Aorta (tissue), 5 donors: ENCODE measurements at regions not wholly inside any gene's neighbourhood (a gene's known extent, or its start where the extent isn't known, plus 50 kb on each side); places are given as distances from the start of the nearest gene placed in this dataset.
"Not testable (repeated sequence)": the region's sequence is repeated elsewhere in the genome, so short reads cannot be mapped to it uniquely, and the experiment has no call there.

Source experiments
- ATAC-seq: fragments of 200-7000 bp; cut with Tn5 transposase; one replicate; pipeline ENCODE4 v1.9.1; 2022; ENCODE audit warnings: moderate library complexity; ENCODE audit not compliant: low FRiP score
- DNase-seq, 2 donors: peaks; one replicate each; pipeline ENCODE4 v3.0.0-alpha.2; 2020
- H3K27ac ChIP-seq, 2 donors: one replicate each; pipeline ENCODE4 v1.5.1; 2013; ENCODE audit warnings: low read length in 2 of 2, mild to moderate bottlenecking in 2 of 2, moderate library complexity in 2 of 2, control low read depth in 1 of 2, inconsistent platforms in 1 of 2, low read depth in 1 of 2
- H3K27me3 ChIP-seq, 2 donors: one replicate each; pipeline ENCODE4 v1.6.1; 2013; ENCODE audit warnings: control low read depth in 1 of 2, low read length in 1 of 2, mild to moderate bottlenecking in 1 of 2, moderate library complexity in 1 of 2; ENCODE audit not compliant: insufficient read depth in 2 of 2, control insufficient read depth in 1 of 2
- H3K36me3 ChIP-seq, 2 donors: one replicate each; pipeline ENCODE4 v1.6.1; 2013; ENCODE audit warnings: control low read depth in 1 of 2, low read length in 1 of 2, mild to moderate bottlenecking in 1 of 2; ENCODE audit not compliant: insufficient read depth in 2 of 2, control insufficient read depth in 1 of 2
- H3K4me1 ChIP-seq, 2 donors: one replicate each; pipeline ENCODE4 v1.6.1; 2013; ENCODE audit warnings: low read length in 2 of 2, control low read depth in 1 of 2, mild to moderate bottlenecking in 1 of 2, moderate library complexity in 1 of 2; ENCODE audit not compliant: insufficient read depth in 2 of 2, control insufficient read depth in 1 of 2
- H3K4me3 ChIP-seq, 2 donors: one replicate each; pipeline ENCODE4 v1.5.1; 2013; ENCODE audit warnings: low read length in 2 of 2, control low read depth in 1 of 2, mild to moderate bottlenecking in 1 of 2
- H3K9me3 ChIP-seq: one replicate; pipeline ENCODE4 v1.6.1; 2013; ENCODE audit warnings: mild to moderate bottlenecking, low read length; ENCODE audit not compliant: control insufficient read depth
- WGBS, 2 donors: extraction: QIAGEN DNeasy Blood & Tissue Kit; methylation state at CpG; one replicate each; pipeline ENCODE4 v1.1.7; 2013; 5-methylcytosine and 5-hydroxymethylcytosine counted together
- intact Hi-C, 2 donors: fragments of 100-400 bp; cut with DNase I; formaldehyde crosslinking; loops; one replicate each; pipeline versions ENCODE4 v1.14.2 to v1.15.0; 2022
- donor health status: healthy with polysubstance abuse.
- donor health status: Bipolar disorder and iron deficiency.
- donor health status: DM: no; HTN: no; CAD: no.
- donor health status: DM: no; HTN: no; CAD: no.
- donor health status: DM: yes; HTN: yes; CAD: no.

GRCh38 chr5:37938861-37939260, 99.0 kb upstream of the GDNF start:
- DNase-seq (no peak), ATAC-seq (no peak)
- Histone ChIP-seq H3K27ac (no peak overlapping the region), H3K36me3 (no peaks in the 10 kb centered on the region), H3K4me3 (no peak overlapping the region), H3K9me3 (peaks cover 2% of the 10 kb centered on the region), H3K4me1 (no peaks in the 10 kb centered on the region), H3K27me3 (no peaks in the 10 kb centered on the region)
- WGBS, 2 donors, result 95 to 98% methylated on average over 2 of the region's 2 CpGs
- intact Hi-C loops, result no loop called here

DNA sequence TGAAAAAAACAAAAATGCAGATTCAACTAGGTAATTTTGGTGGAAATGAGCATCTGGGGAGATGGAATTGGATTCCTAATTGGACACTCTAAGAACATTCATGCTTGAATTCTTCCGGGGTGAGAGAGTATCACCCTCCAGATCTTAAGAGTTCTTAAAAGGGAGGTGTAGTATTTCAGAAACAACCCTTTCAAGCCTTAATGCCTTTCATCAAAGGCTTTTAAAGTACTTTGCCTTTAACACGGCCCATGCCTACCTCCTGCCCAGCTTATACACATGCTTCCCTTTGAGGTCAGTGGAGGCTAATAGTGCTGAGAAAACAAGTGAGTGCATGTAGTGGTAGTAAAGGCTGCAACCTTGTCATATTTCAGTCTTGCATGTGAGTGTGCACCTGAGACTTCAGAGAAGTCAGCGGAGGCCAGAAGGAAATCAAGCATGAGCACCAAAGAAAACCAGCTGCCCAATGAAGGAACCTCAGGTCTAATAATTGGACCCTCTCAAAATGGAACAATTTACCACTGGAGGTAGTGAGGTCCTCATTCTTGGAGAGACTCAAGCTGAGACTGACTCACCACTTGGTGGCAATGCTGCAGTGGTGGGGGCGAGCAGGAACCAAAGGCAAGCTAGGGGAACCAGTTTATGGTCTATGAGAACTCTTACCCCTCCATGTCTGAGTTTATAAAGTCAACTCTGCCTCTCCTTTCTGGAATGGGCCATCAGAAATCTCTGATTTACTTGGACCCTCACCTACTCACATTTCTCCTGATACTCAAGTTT, 98.4 kb upstream of the GDNF start:
- Histone ChIP-seq H3K36me3 (no peaks in the 10 kb centered on the region), H3K4me1 (no peaks in the 10 kb centered on the region), H3K4me3 (no peak overlapping the region), H3K27me3 (no peaks in the 10 kb centered on the region), H3K27ac (no peak overlapping the region), H3K9me3 (peaks cover 2% of the 10 kb centered on the region)
- intact Hi-C loops, result no loop called here
- DNase-seq (no peak), ATAC-seq (no peak)
- 54 to 58% methylated on average over 4 of the region's 4 CpGs for WGBS, 2 donors

- no peak overlapping the region for H3K27ac ChIP-seq
- no peaks in the 10 kb centered on the region for H3K4me1 ChIP-seq
- no peak overlapping the region for H3K4me3 ChIP-seq
- intact Hi-C loops, result no loop called here
- ATAC-seq, result no peak
- H3K9me3 ChIP-seq, result peaks cover 2% of the 10 kb centered on the region
- no peaks in the 10 kb centered on the region for H3K27me3 ChIP-seq
- WGBS, 2 donors, result 81 to 88% methylated on average over 5 of the region's 5 CpGs
- no peak for DNase-seq
- H3K36me3 ChIP-seq, result no peaks in the 10 kb centered on the region
Measured at GRCh38 chr5:37936091-37936490, 96.2 kb upstream of the GDNF start.

DNA sequence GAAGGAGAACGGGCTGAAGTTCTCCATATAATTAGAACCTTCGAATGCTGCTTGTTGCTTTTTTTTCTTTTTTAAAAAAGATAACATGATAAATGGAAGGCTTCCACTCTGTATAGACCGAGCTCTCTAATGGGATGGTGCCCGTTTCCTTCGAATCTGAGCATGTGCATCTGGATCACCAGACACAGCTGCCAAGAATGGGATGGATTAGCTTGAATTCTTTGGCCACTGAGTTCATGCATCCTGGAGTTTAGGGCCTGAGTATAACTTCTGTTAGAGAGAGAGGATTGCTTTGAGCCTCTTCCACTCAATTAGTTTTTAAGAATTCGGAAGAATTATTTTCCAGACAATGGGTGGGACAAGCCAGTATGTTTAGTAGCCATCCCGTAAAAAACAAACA, 93.7 kb upstream of the GDNF start:
- H3K36me3 ChIP-seq, result no peaks in the 10 kb centered on the region
- no peak overlapping the region for H3K27ac ChIP-seq
- H3K4me3 ChIP-seq, result no peak overlapping the region
- DNase-seq, result no peak
- WGBS, 2 donors, result 55 to 61% methylated on average over 7 of the region's 7 CpGs
- no peaks in the 10 kb centered on the region for H3K27me3 ChIP-seq
- intact Hi-C loops, result no loop called here
- no peak for ATAC-seq
- H3K9me3 ChIP-seq, result peaks cover 2% of the 10 kb centered on the region
- no peaks in the 10 kb centered on the region for H3K4me1 ChIP-seq

DNA sequence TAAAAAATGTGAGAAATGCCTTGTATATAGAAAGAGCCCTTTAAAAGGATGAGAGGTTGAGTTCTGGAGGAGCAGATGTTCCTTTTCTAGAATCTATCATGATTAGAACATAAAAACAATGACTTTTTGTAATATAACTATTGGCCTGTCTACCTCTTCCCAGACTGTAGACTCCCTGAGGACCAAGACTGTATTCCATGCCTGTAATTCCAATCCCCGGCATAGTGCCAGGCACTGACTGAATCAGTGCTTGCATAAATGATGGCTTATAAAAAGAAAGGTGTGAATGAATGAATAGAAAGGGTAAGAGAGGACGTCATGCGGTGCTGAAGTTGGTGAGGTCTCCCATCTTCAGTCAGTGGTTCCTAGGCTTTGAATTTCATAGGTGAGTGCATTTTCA, 92.6 kb upstream of the GDNF start:
- ATAC-seq, result no peak
- 70 to 79% methylated on average over 3 of the region's 3 CpGs for WGBS, 2 donors
- no peak overlapping the region for H3K27ac ChIP-seq
- DNase-seq, result no peak
- H3K4me1 ChIP-seq, result no peaks in the 10 kb centered on the region
- H3K9me3 ChIP-seq, result peaks cover 2% of the 10 kb centered on the region
- H3K4me3 ChIP-seq, result no peak overlapping the region
- H3K36me3 ChIP-seq, result no peaks in the 10 kb centered on the region
- no peaks in the 10 kb centered on the region for H3K27me3 ChIP-seq
- intact Hi-C loops, result no loop called here

GRCh38 chr5:37931541-37931940, 91.7 kb upstream of the GDNF start:
- no peak overlapping the region for H3K4me3 ChIP-seq
- H3K9me3 ChIP-seq, result no peaks in the 10 kb centered on the region
- no peak overlapping the region for H3K27ac ChIP-seq
- H3K4me1 ChIP-seq, result no peaks in the 10 kb centered on the region
- H3K27me3 ChIP-seq, result no peaks in the 10 kb centered on the region
- ATAC-seq (no peak), DNase-seq (no peak)
- 93 to 94% methylated on average over 2 of the region's 2 CpGs for WGBS, 2 donors
- intact Hi-C loops, result no loop called here
- H3K36me3 ChIP-seq, result no peaks in the 10 kb centered on the region

GRCh38 chr5:37930350-37930749, 90.5 kb upstream of the GDNF start:
- Histone ChIP-seq H3K4me1 (no peaks in the 10 kb centered on the region), H3K36me3 (no peaks in the 10 kb centered on the region), H3K9me3 (no peaks in the 10 kb centered on the region), H3K27ac (no peak overlapping the region), H3K4me3 (no peak overlapping the region), H3K27me3 (peaks cover 0 to under 1% of the 10 kb centered on the region in 2 donors)
- no peak for DNase-seq
- intact Hi-C loops, result no loop called here
- ATAC-seq, result no peak
- WGBS, 2 donors, result 96% methylated on average over 2 of the region's 2 CpGs

DNA sequence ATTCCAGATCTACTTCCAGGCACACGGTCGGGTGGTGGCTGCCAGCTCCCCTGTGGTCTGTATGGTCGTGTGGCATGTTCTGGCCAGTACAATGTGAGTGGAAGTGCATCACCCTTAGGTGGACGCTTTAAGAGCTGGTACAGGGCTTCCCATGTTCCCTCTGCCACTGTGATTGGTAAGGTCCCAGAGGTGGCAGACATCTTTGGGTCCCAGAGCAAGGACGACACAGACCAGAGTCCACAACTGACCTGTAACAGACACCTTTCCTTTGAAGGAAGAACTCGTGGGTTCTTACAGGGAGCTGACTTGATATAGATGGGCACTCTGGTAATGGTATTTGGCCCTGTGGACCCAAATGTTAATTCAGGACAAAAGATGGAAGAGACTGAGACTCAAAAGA, 90.0 kb upstream of the GDNF start:
- H3K27me3 ChIP-seq, result peaks cover 0 to 2% of the 10 kb centered on the region in 2 donors
- ATAC-seq, result no peak
- intact Hi-C loops, result no loop called here

DNA sequence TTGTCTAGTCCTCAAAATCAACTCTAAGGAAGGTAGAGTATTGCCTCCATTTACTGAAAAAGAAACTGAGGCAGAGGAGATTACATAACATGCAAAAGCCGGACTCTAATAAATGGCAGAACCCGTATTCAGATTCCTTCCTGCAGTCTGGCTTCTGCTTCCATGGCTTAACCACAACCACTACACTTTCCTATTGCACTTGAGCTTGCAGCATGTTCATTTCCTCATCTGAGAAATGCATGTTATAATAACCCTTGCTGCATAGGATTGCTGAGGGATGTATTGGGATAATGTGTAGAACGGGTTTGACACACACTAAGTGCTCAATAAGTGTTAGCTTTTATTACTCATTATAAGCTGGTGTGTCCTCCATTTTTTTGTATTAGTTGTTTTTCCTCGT, 87.9 kb upstream of the GDNF start:
- H3K27ac ChIP-seq, H3K9me3 ChIP-seq, intact Hi-C loops, H3K4me1 ChIP-seq, DNase-seq, ATAC-seq, H3K27me3 ChIP-seq, H3K36me3 ChIP-seq, H3K4me3 ChIP-seq: not testable (repeated sequence)
- 71 to 73% methylated on average over 2 of the region's 4 CpGs for WGBS, 2 donors

More for the DNA sequence above, 90.0 kb upstream of the GDNF start:
- no peak overlapping the region for H3K4me3 ChIP-seq
- no peaks in the 10 kb centered on the region for H3K36me3 ChIP-seq
- WGBS, 2 donors, result 80% methylated on average over 6 of the region's 6 CpGs
- no peak overlapping the region for H3K27ac ChIP-seq
- no peaks in the 10 kb centered on the region for H3K4me1 ChIP-seq
- H3K9me3 ChIP-seq, result no peaks in the 10 kb centered on the region
- DNase-seq, result no peak
